Activated CD8-positive, alpha-beta memory T cell treated with anti-CD3 and anti-CD28 coated beads, Interleukin-2, amount 50 U/mL, for 48 hours (primary cell): ENCODE measurements at regions not wholly inside any gene's neighbourhood (a gene's known extent, or its start where the extent isn't known, plus 50 kb on each side); places are given as distances from the start of the nearest gene placed in this dataset.

Experiments used
- DNase-seq: peaks from one replicate; pipeline ENCODE4 v3.0.0-alpha.2; 2020

GRCh38 chr12:39043424-39043822, 138.0 kb upstream of the CPNE8 start:
- DNase-seq = no peak

GRCh38 chr12:39040275-39040674, 134.9 kb upstream of the CPNE8 start:
- no peak for DNase-seq

GRCh38 chr12:39037115-39037514, 131.7 kb upstream of the CPNE8 start:
- DNase-seq = no peak

GRCh38 chr12:39036105-39036504, 130.7 kb upstream of the CPNE8 start:
- DNase-seq = no peak

GRCh38 chr12:39033782-39034181, 128.4 kb upstream of the CPNE8 start:
- no peak for DNase-seq

GRCh38 chr12:39032448-39032847, 127.1 kb upstream of the CPNE8 start:
- no peak for DNase-seq

- DNase-seq = no peak
These were observed 126.6 kb upstream of the CPNE8 start for GRCh38 chr12:39032034-39032433.

- no peak for DNase-seq
These were observed 123.0 kb upstream of the CPNE8 start for GRCh38 chr12:39028382-39028781.

GRCh38 chr12:39012870-39013269, 107.5 kb upstream of the CPNE8 start:
- DNase-seq = no peak

GRCh38 chr12:39011166-39011565, 105.8 kb upstream of the CPNE8 start:
- DNase-seq = no peak

GRCh38 chr12:39010406-39010805, 105.0 kb upstream of the CPNE8 start:
- no peak for DNase-seq

- no peak for DNase-seq
These were observed 102.2 kb upstream of the CPNE8 start for GRCh38 chr12:39007619-39008018.

- no peak for DNase-seq
These were observed 100.9 kb upstream of the CPNE8 start for GRCh38 chr12:39006286-39006685.

- no peak for DNase-seq
These were observed 100.3 kb upstream of the CPNE8 start for GRCh38 chr12:39005671-39006070.

- DNase-seq = no peak
These were observed 98.3 kb upstream of the CPNE8 start for GRCh38 chr12:39003541-39004155.

- DNase-seq = no peak
These were observed 95.0 kb upstream of the CPNE8 start for GRCh38 chr12:39000370-39000769.

GRCh38 chr12:38998887-38999482, 93.6 kb upstream of the CPNE8 start:
- DNase-seq = no peak

- no peak for DNase-seq
These were observed 89.9 kb upstream of the CPNE8 start for GRCh38 chr12:38995249-38995648.

- DNase-seq = no peak
These were observed 80.6 kb upstream of the CPNE8 start for GRCh38 chr12:38985961-38986360.

GRCh38 chr12:38984388-38984787, 79.0 kb upstream of the CPNE8 start:
- no peak for DNase-seq

GRCh38 chr12:38983117-38983571, 77.8 kb upstream of the CPNE8 start:
- no peak for DNase-seq

GRCh38 chr12:38977132-38977531, 71.7 kb upstream of the CPNE8 start:
- no peak for DNase-seq

GRCh38 chr12:38969706-38970105, 64.3 kb upstream of the CPNE8 start:
- DNase-seq = no peak

GRCh38 chr12:38961683-38962082, 56.3 kb upstream of the CPNE8 start:
- DNase-seq = no peak

GRCh38 chr12:38961012-38961411, 55.6 kb upstream of the CPNE8 start:
- DNase-seq = no peak
